ENCODE measurements at regions not wholly inside any gene's neighbourhood (a gene's known extent, or its start where the extent isn't known, plus 50 kb on each side); places are given as distances from the start of the nearest gene placed in this dataset.
A peak's percentile ranks its signal among the peaks of the same experiment; 100 is the strongest.

- Histone ChIP-seq H3K36me3 (no peaks in the 10 kb centered on the region), H3K9me3 (no peaks in the 10 kb centered on the region), H3K4me3 (no peak overlapping the region), H3K27me3 (peaks cover 0 to 5% of the 10 kb centered on the region in 2 donors), H3K4me1 (no peaks in the 10 kb centered on the region), H3K27ac (no peak overlapping the region)
- DNase-seq: no peak
- intact Hi-C loops (cut with DNase I; ENCODE audit: low total_unique reads): no loop called here
- TF ChIP-seq POLR2A (IDR thresholded peaks at IDR 0.05): no peak
- no peak for TF ChIP-seq CTCF (IDR thresholded peaks at IDR 0.05)
Observed at GRCh38 chrX:20542072-20542471, 275.4 kb upstream of the RPS6KA3 start.

GRCh38 chrX:20538974-20539373 lies 272.3 kb upstream of the RPS6KA3 start:
- intact Hi-C loops (cut with DNase I; ENCODE audit: low total_unique reads): no loop called here
- TF ChIP-seq POLR2A (IDR thresholded peaks at IDR 0.05) (no peak), CTCF (IDR thresholded peaks at IDR 0.05) (no peak)
- H3K36me3 ChIP-seq: no peaks in the 10 kb centered on the region
- no peak overlapping the region for H3K27ac ChIP-seq
- H3K4me1 ChIP-seq: no peaks in the 10 kb centered on the region
- DNase-seq: no peak
- H3K4me3 ChIP-seq: no peak overlapping the region
- peaks cover 0 to 5% of the 10 kb centered on the region in 2 donors for H3K27me3 ChIP-seq
- no peaks in the 10 kb centered on the region for H3K9me3 ChIP-seq

- intact Hi-C loops (cut with DNase I; ENCODE audit: low total_unique reads): no loop called here
- Histone ChIP-seq H3K4me1 (no peaks in the 10 kb centered on the region), H3K27me3 (peaks cover 0 to 8% of the 10 kb centered on the region in 2 donors), H3K36me3 (no peaks in the 10 kb centered on the region), H3K27ac (no peak overlapping the region), H3K4me3 (no peak overlapping the region), H3K9me3 (no peaks in the 10 kb centered on the region)
- TF ChIP-seq CTCF (IDR thresholded peaks at IDR 0.05) (no peak), POLR2A (IDR thresholded peaks at IDR 0.05) (no peak)
- no peak for DNase-seq
Observed at GRCh38 chrX:20531667-20532066, 265.0 kb upstream of the RPS6KA3 start.

GRCh38 chrX:20530406-20530921 lies 263.8 kb upstream of the RPS6KA3 start:
- Histone ChIP-seq H3K36me3 (no peaks in the 10 kb centered on the region), H3K27me3 (peaks cover 0 to 11% of the 10 kb centered on the region in 2 donors), H3K27ac (peak overlapping the region in 1 of 2 donors; percentile 18), H3K4me1 (no peaks in the 10 kb centered on the region), H3K4me3 (no peak overlapping the region), H3K9me3 (no peaks in the 10 kb centered on the region)
- DNase-seq: peak; percentile 40 to 51
- TF ChIP-seq POLR2A (IDR thresholded peaks at IDR 0.05) (no peak), CTCF (IDR thresholded peaks at IDR 0.05) (peak; percentile 46 to 64 (median 56))
- intact Hi-C loops (cut with DNase I; ENCODE audit: low total_unique reads): no loop called here

GRCh38 chrX:20529711-20530110 lies 263.0 kb upstream of the RPS6KA3 start:
- Histone ChIP-seq H3K4me3 (no peak overlapping the region), H3K27ac (no peak overlapping the region), H3K27me3 (peaks cover 0 to 7% of the 10 kb centered on the region in 2 donors), H3K4me1 (no peaks in the 10 kb centered on the region), H3K9me3 (no peaks in the 10 kb centered on the region), H3K36me3 (no peaks in the 10 kb centered on the region)
- intact Hi-C loops (cut with DNase I; ENCODE audit: low total_unique reads): no loop called here
- no peak for TF ChIP-seq CTCF (IDR thresholded peaks at IDR 0.05)
- TF ChIP-seq POLR2A (IDR thresholded peaks at IDR 0.05): no peak
- no peak for DNase-seq
